NCI-H2107 (cell line): ENCODE measurements at regions not wholly inside any gene's neighbourhood (a gene's known extent, or its start where the extent isn't known, plus 50 kb on each side); places are given as distances from the start of the nearest gene placed in this dataset.
A peak's percentile ranks its signal among the peaks of the same experiment; 100 is the strongest.

Source experiments
- DNase-seq: peaks from one replicate; lab custom pipeline; 2025; lab: John Stamatoyannopoulos, UW

- no peak for DNase-seq
These were observed 328.5 kb upstream of the TLE3 start for GRCh38 chr15:70426096-70426821.

GRCh38 chr15:70424937-70425411 lies 327.3 kb upstream of the TLE3 start:
- no peak for DNase-seq

DNA sequence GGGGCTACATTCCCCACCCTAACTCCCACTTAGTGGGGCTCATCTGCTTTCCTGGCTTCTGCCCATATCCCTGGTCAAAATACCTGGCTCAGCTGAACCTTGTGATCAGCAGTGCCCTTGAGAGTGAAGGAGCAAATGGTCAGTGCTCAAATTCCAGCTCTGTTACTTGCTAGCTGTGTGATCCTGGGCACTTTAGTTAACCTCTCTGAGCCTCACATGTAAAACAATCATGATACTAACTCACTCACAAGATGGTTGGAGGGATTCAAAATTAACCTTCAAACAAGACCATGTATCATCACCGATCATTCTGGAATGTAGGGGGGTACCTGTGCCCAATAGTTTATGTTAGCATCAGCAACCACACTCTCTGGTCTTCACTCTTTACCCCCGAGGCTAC lies 325.6 kb upstream of the TLE3 start:
- DNase-seq: no peak

GRCh38 chr15:70422342-70422741 lies 324.6 kb upstream of the TLE3 start:
- DNase-seq: no peak

- peak; percentile 17 for DNase-seq
These were observed 323.3 kb upstream of the TLE3 start for GRCh38 chr15:70420948-70421482.

DNA sequence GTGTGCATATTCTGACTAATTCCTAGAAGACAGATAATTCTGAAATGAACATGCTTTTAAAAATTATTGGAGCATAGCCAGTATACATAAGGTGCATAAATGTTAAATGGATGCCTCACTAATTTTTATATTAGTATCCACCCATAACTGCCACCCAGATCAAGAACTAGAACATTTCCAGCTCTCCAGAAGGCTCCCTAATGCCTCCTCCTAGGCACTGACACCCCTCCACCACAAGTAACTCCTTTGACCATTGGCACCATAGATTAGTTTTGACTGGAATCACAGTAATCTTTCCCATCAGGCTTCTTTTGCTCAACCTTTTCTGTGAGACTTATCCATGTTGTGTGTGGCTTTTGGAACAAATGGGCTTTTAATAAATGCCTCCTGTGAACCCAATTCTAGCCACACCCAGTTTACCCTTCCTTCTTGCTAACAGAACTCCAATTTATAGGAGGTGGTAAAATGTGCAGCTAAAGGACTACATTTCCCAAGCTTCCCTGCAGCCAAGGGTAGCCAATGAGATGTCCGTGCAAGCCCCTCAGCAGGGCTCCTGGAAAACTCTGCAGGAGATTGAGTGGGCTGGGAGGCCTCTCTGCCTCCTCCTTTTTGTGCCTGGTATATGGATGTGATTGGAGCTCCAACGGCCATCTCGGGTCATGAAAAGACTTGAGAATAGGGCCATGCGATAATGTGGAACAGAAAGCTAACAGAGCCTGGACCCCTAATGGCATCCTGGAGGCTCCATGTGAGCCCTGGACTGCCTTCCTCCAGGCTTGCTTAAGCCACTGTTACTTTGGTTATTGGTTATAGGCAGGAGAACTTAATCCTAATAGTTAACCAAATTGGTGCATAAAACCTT lies 322.6 kb upstream of the TLE3 start:
- no peak for DNase-seq

- DNase-seq: no peak
These were observed 321.2 kb upstream of the TLE3 start for GRCh38 chr15:70418943-70419342.

DNA sequence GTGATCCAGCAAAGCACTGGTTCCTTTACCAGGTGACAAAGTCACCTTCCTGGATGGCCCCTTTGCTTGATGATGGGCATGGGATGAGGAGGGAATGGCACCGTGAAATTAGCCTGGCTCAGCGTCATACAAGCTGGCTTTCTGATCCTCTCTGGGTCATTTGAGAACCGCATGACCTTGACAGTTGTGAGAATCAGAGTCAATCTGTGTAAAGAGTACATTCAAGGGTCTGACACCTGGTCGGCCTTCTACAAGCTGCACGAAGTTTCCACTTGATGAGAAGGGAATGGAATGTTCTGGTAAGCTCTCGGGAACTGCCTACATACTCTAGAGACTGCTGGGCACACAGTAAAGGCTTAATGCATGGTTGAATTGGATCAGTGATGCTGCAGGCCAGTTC lies 319.8 kb upstream of the TLE3 start:
- DNase-seq: no peak

DNA sequence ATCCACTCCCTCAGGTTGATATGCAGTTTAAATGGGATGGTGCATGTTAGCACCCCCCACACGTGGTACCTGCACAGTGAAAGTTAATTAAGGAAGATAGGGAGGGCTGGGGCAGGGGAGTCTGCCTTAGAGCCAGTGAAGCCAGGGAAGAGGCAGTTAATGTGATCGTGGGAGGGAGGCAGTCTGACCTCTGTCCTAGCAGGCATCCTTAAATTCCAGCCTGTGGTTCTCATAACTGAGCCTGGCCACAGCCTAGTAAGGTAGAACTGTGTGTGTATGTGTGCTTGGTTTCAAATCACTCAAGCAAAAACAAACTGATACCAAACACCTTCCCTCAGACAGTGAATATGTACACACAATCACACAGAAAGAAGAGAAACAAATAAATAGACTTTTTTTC lies 319.1 kb upstream of the TLE3 start:
- DNase-seq: no peak

- DNase-seq: peak; percentile 38
These were observed 317.7 kb upstream of the TLE3 start for GRCh38 chr15:70415398-70415797.

DNA sequence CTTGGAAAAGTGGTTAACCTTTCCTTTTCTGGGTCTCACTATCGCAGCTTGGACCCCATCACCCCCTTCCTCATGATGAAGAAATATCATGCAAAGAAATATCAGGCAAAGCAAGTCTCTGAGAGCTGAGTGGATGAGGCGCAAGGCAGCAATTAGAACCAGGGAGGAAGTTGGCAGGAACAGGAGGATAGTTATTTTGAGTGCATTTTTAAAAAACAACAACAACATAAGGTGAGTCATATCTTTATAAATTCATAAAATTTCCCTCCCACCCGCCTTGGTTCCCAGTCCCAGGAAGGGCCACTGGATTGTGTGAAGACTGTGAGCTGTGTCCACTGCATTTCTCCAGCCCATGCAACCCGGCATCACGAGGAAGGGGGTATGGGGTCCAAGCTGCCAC lies 316.9 kb upstream of the TLE3 start:
- DNase-seq: no peak

DNA sequence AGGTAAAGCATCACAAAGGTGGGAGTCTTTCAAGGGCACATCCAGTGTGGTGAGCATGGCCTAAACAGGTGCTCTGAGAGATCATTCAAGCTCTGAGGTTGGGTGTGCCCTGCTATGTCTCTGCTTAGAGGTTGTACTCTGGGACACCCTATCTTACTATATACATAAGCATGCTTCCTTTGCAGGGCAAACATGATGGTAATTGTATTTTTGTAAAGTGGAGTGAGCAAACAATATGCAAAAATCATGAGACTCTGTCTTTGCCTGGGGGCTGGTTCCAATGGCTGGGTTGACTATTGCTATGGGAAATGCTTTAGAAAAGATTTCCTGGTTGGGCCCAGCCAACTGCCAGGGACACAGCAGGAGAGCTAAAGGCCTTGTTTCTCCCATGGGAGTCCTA lies 315.1 kb upstream of the TLE3 start:
- peak; percentile 33 for DNase-seq

- no peak for DNase-seq
These were observed 313.6 kb upstream of the TLE3 start for GRCh38 chr15:70411143-70411863.

GRCh38 chr15:70410371-70410985 lies 312.8 kb upstream of the TLE3 start:
- no peak for DNase-seq

GRCh38 chr15:70409388-70409787 lies 311.7 kb upstream of the TLE3 start:
- DNase-seq: no peak

GRCh38 chr15:70407955-70408354 lies 310.2 kb upstream of the TLE3 start:
- DNase-seq: no peak

GRCh38 chr15:70407336-70407670 lies 309.6 kb upstream of the TLE3 start:
- DNase-seq: no peak

DNA sequence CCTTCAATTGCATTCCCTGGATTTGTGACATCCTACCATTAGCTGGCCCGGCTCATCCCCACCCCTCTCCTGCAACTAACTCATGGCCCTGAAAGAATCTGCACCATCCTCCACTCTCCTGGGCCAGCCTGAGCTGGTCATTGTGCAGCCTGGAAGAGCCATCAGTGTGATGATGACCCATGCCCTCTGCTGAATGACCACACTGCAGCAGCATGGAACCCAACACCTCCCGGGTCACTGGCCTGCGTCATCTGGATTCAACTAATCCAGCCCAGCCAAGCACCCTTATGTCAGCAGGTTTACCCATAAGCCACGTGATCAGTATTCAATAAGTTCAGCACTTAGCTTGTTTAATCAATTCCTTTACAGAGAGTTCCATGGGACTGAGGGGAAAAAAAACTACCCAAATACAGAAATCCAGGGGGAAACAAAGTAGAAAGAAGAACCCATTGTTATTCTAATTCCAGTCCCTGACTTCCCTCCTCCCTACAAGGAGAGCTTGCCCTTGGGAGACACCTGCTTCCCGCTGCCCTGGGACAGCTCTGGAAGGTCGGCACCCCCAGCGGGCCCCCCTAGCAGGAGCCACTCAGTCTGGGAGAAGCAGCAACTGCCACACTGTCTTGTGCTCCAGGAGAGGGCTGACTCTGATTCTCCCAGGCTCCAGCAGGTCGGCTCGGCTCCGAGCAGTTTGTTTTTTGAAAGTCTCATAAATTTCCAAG lies 309.1 kb upstream of the TLE3 start:
- no peak for DNase-seq

GRCh38 chr15:70401709-70402108 lies 304.0 kb upstream of the TLE3 start:
- DNase-seq: no peak

- DNase-seq: no peak
These were observed 303.2 kb upstream of the TLE3 start for GRCh38 chr15:70400766-70401541.

DNA sequence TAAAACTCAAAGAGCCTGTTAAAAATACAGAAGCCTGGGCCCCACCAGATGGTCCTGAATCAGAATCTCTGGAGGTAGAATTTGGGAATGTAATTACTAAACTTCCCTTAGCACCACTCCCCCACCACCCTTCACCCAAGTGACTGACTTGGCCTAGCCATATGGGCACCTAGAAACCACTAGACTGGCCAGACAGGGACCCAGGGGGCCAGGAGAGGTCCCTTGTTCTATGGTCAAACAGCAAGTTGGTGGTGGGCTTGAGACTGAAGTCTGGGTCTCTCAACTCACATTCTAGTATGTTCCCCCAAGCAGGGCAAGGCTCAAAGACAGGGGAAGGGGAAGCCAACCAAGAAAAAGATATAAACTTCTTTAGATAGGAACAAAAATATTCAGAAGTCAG lies 301.5 kb upstream of the TLE3 start:
- DNase-seq: no peak
